ENCODE measurements at regions not wholly inside any gene's neighbourhood (a gene's known extent, or its start where the extent isn't known, plus 50 kb on each side); places are given as distances from the start of the nearest gene placed in this dataset.
"Not testable (repeated sequence)": the region's sequence is repeated elsewhere in the genome, so short reads cannot be mapped to it uniquely, and the experiment has no call there.

DNA sequence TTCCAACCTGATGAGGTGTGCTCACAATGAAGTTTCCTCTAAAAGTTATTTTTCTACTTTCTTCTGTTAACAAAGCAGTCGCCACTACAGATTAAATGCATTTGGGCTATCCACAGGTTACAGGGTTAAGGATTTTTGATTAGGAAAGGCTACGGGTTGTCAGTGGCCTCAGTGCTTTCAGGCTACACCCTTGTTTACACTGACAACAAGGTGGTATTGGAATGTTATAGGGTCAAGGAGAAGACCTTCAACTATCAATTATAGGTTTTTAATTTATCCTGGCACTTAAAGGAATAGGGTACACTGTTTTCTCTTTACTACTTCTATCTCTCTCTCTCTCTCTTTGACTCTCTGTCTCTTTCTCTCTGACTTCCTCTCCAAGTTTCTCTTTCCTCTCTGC, 102.8 kb downstream of the TMEM167A start:
- DNase-seq; H3K4me1 ChIP-seq; H3K27me3 ChIP-seq; H3K36me3 ChIP-seq; H3K4me3 ChIP-seq; H3K27ac ChIP-seq; H3K9me3 ChIP-seq (replicated peaks): not testable (repeated sequence)

GRCh38 chr5:82971901-82972300, 105.3 kb downstream of the TMEM167A start:
- H3K9me3 ChIP-seq (replicated peaks), result 0 out of 2 replicates have a peak, but pooled peaks cover 5% of the 10 kb centered on the region
- H3K27ac ChIP-seq, result no peak overlapping the region
- H3K4me1 ChIP-seq, result no peaks in the 10 kb centered on the region; the same call in 1 of the 2 replicates
- no peak for DNase-seq
- H3K27me3 ChIP-seq, result no peaks in the 10 kb centered on the region
- no peaks in the 10 kb centered on the region for H3K36me3 ChIP-seq
- H3K4me3 ChIP-seq, result no peak overlapping the region

- H3K27ac ChIP-seq; DNase-seq; H3K27me3 ChIP-seq; H3K4me3 ChIP-seq; H3K4me1 ChIP-seq; H3K9me3 ChIP-seq (replicated peaks); H3K36me3 ChIP-seq: not testable (repeated sequence)
Measured at GRCh38 chr5:82971034-82971806, 106.0 kb downstream of the TMEM167A start.

DNA sequence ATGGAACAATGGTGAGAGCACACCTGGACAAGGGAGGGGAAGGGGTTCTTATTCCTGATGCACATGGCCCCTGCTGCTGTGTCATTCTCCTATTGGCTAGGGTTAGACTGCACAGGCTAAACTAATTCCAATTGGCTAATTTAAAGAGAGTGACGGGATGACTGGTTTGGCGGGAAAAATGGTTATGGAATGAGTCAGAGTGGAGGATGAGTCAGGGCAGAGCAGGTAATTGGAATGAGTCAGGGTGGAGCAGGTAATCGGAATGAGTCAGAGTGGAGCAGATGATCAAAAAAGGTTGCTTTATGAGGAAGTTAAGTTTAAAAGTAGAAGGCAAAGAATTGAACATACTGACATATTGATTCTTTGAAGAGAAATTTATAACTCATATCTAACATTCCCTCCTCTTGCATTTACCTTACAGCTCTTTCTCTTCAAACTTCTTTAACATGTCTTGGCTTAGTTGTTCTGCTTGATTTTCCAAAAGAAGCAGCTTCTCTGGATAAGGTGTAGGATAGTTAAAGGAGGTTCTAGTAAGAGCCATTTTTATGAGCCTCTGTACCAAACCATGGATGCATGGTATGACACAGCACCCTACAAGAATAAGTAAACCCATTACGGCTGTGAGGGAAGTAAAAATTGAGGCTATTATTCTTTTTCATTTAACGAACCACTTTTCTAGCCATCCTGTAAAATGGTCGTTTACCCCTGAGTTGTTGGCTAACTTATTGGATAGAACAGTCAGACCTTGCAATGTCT, 107.8 kb downstream of the TMEM167A start:
- H3K36me3 ChIP-seq; H3K27me3 ChIP-seq; H3K4me3 ChIP-seq; H3K27ac ChIP-seq; H3K4me1 ChIP-seq; DNase-seq; H3K9me3 ChIP-seq (replicated peaks): not testable (repeated sequence)

DNA sequence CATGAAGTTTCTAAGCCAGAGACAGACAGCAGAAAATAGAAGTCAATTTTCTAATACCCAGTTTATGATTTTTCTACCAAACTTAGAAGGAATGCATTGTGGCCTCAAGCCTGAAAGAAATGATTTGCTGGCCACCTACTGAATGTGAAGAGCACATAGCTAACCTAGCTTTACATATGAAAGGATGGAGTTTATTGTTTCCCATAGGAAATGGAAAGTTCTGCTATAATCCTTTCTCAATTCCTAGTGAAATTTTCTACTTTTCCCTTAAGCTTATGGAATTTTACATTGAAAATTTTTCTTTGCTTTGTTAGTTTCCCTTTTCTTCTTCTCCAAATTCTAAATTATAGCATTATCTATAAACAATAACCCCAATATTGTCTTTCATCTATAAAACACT, 110.1 kb downstream of the TMEM167A start:
- H3K4me1 ChIP-seq, result no peaks in the 10 kb centered on the region; the same call in 1 of the 2 replicates
- no peaks in the 10 kb centered on the region for H3K36me3 ChIP-seq
- H3K4me3 ChIP-seq, result no peak overlapping the region
- no peak overlapping the region for H3K27ac ChIP-seq
- DNase-seq, result no peak
- no peaks in the 10 kb centered on the region for H3K9me3 ChIP-seq (replicated peaks)
- H3K27me3 ChIP-seq, result no peaks in the 10 kb centered on the region

DNA sequence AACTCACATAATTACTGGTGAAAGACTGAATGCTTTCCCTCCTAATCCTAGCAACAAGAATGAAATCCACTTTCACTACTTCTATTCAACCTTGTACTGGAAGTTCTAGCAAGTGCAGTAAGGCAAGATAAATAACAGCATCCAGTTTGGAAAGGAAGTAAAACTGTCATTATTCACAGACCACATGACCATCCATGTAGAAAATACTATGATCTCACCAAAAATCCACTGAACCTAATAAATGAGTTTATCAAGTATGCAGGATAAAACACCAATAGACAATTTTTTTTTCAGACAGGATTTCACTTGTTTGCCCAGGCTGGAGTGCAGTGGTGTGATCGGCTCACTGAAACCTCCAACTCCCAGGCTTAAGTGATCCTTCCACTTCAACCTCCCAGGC, 117.7 kb downstream of the TMEM167A start:
- Histone ChIP-seq H3K4me3 (no peak overlapping the region), H3K27me3 (no peaks in the 10 kb centered on the region), H3K36me3 (no peaks in the 10 kb centered on the region), H3K4me1 (no peaks in the 10 kb centered on the region), H3K27ac (no peak overlapping the region), H3K9me3 (replicated peaks) (no peaks in the 10 kb centered on the region; the same call in none of the 2 replicates)
- DNase-seq, result no peak

DNA sequence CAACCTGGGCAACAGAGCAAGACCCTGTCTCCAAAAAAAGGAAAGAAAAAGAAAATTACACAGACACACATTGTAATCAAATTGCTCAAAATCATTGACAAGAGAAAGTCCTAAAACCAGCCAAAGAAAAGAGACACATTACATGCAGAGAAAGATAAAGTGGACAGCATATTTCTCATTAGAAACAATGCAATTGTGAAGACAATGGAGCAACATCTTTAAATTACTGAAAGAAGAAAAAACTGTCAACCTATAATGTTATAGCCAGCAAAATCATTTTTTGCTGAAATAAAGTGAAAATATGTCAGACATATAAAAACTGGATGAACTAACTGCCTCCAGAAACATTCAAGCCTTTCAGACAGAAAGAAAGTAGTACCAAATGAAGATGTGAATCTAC, 120.6 kb downstream of the TMEM167A start:
- Histone ChIP-seq H3K27me3 (no peaks in the 10 kb centered on the region), H3K36me3 (no peaks in the 10 kb centered on the region), H3K4me1 (no peaks in the 10 kb centered on the region), H3K4me3 (no peak overlapping the region), H3K27ac (no peak overlapping the region), H3K9me3 (replicated peaks) (no peaks in the 10 kb centered on the region; the same call in none of the 2 replicates)
- no peak for DNase-seq

DNA sequence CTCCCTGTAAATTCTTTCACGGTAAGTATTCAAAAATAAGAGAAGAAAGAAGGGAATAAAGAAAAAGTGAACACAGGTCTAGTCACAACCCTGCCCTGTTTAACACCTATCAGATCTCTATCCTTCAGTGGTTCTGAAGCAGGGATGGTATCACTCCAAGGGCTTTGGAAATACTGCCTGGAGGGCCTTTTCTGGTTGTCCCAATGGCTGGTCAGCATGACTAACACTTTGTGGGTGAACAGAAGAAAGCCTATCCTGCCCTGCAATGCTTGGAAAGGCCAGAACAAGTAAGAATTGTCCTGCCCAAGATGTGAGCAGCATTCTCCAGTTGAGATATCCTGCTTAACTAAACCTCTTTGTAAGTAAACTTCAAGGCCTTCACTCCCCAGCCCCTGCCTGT, 124.9 kb downstream of the TMEM167A start:
- no peaks in the 10 kb centered on the region; the same call in none of the 2 replicates for H3K9me3 ChIP-seq (replicated peaks)
- H3K4me3 ChIP-seq, result no peak overlapping the region
- no peaks in the 10 kb centered on the region for H3K4me1 ChIP-seq
- no peak overlapping the region for H3K27ac ChIP-seq
- H3K27me3 ChIP-seq, result no peaks in the 10 kb centered on the region
- no peaks in the 10 kb centered on the region for H3K36me3 ChIP-seq
- DNase-seq, result peak in 1 of 2 experiments; percentile 38

DNA sequence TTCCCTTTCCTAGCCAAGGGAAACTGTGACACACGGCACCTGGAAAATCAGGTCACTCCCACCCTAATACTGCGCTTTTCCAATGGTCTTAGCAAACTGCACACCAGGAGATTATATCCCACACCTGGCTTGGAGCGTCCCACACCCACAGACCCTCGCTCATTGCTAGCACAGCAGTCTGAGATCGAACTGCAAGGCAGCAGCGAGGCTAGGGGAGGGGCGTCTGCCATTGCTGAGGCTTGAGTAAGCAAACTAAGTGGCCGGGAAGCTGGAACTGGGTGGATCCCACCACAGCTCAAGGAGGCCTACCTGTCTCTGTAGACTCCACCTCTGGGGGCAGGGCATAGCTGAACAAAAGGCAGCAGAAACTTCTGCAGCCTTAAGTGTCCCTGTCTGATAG, 132.9 kb downstream of the TMEM167A start:
- H3K9me3 ChIP-seq (replicated peaks); H3K27me3 ChIP-seq; H3K4me1 ChIP-seq; H3K4me3 ChIP-seq; DNase-seq; H3K27ac ChIP-seq; H3K36me3 ChIP-seq: not testable (repeated sequence)

- Histone ChIP-seq H3K36me3 (no peaks in the 10 kb centered on the region), H3K9me3 (replicated peaks) (no peaks in the 10 kb centered on the region; the same call in 1 of the 2 replicates), H3K27ac (no peak overlapping the region), H3K4me3 (no peak overlapping the region), H3K4me1 (no peaks in the 10 kb centered on the region), H3K27me3 (no peaks in the 10 kb centered on the region)
- peak in 1 of 2 experiments; percentile 56 for DNase-seq
Measured at GRCh38 chr5:82942083-82942881, 134.9 kb downstream of the TMEM167A start.

DNA sequence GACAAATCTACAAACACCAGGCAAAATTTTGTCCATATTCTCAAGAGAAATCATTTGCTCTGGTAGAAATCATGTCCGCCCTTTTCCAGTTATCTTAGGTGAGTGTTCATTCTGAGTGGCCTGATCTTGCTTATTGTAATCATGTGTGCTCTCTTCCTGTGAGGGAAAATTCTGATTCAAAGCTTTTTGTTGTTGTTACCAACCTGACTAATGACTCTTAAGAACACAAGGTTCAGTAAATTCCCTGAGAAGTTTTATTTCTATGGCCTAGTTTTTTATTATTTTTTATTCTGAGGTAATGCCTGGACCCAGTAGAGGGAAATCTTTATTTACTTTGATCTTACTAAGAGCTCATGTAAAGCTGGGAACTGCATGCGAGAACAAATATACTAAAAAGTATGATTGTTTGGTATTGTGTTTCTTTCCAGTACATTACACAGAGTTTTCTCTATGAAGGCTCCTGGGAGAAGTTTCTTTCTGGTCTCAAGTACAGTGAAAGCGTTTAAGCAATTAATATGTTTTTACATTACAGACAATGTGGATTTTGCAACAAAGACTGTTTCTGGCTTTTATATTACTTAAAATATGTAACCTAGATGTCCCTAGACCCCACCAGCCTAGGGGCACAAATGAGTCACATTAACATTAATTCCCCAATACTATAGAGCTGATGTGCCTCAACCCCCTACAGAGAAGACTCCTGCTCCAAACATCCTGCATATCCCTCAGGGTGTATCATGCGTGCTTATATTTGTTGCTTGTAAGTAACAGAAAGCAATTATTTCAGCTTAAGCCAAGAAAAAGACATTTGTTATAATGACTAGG, 138.1 kb downstream of the TMEM167A start:
- Histone ChIP-seq H3K4me1 (no peaks in the 10 kb centered on the region), H3K27me3 (no peaks in the 10 kb centered on the region), H3K36me3 (no peaks in the 10 kb centered on the region), H3K9me3 (replicated peaks) (no peaks in the 10 kb centered on the region), H3K4me3 (no peak overlapping the region), H3K27ac (no peak overlapping the region)
- no peak for DNase-seq

DNA sequence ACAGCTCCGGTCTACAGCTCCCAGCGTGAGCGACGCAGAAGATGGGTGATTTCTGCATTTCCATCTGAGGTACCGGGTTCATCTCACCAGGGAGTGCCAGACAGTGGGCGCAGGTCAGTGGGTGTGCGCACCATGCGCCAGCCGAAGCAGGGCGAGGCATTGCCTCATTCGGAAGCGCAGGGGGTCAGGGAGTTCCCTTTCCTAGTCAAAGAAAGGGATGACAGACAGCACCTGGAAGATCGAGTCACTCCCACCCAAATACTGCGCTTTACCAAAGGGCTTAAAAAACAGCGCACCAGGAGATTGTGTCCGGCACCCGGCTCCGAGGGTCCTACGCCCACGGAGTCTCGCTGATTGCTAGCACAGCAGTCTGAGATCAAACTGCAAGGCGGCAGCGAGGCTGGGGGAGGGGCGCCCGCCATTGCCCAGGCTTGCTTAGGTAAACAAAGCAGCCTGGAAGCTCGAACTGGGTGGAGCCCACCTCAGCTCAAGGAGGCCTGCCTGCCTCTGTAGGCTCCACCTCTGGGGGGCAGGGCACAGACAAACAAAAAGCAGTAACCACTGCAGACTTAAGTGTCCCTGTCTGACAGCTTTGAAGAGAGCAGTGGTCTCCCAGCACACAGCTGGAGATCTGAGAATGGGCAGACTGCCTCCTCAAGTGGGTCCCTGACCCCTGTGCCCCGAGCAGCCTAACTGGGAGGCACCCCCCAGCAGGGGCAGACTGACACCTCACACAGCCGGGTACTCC, 144.5 kb downstream of the TMEM167A start:
- H3K27ac ChIP-seq; H3K36me3 ChIP-seq; DNase-seq; H3K4me1 ChIP-seq; H3K27me3 ChIP-seq; H3K4me3 ChIP-seq; H3K9me3 ChIP-seq (replicated peaks): not testable (repeated sequence)

DNA sequence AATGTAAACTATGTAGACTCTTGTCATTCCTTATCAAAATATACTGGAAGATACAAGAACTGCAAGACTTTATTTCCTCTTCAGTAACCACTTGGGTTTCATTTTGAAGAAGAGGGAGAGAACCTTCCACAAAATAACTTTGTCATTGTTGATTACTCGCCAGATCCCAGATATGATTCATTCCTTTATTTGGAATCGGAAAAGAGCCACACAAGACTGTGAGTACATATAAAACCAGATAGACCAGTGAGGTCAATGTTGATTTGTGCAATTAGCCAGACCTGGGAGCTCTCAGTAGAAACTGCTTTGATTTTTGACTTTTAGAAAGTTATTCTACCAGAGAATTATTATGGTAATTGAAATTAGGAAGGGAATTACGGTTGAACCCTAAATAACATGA, 146.1 kb downstream of the TMEM167A start:
- no peaks in the 10 kb centered on the region for H3K4me1 ChIP-seq
- no peak overlapping the region for H3K4me3 ChIP-seq
- H3K9me3 ChIP-seq (replicated peaks), result no peaks in the 10 kb centered on the region
- H3K36me3 ChIP-seq, result no peaks in the 10 kb centered on the region
- H3K27ac ChIP-seq, result no peak overlapping the region
- DNase-seq, result no peak
- no peaks in the 10 kb centered on the region for H3K27me3 ChIP-seq

GRCh38 chr5:82925061-82925411, 152.2 kb downstream of the TMEM167A start:
- no peak for DNase-seq
- Histone ChIP-seq H3K4me1 (no peaks in the 10 kb centered on the region), H3K27me3 (no peaks in the 10 kb centered on the region), H3K9me3 (replicated peaks) (no peaks in the 10 kb centered on the region), H3K36me3 (no peaks in the 10 kb centered on the region), H3K27ac (no peak overlapping the region), H3K4me3 (no peak overlapping the region)

Data from SJCRH30 (cell line).